ENCODE measurements at regions not wholly inside any gene's neighbourhood (a gene's known extent, or its start where the extent isn't known, plus 50 kb on each side); places are given as distances from the start of the nearest gene placed in this dataset.

GRCh38 chr4:45939056-45939455 is 184.8 kb downstream of the GABRG1 start:
- DNase-seq (ENCODE audit: low spot score): no peak
- no peak for ATAC-seq (ENCODE audit: low FRiP score)
- TF ChIP-seq, protein P1, sequence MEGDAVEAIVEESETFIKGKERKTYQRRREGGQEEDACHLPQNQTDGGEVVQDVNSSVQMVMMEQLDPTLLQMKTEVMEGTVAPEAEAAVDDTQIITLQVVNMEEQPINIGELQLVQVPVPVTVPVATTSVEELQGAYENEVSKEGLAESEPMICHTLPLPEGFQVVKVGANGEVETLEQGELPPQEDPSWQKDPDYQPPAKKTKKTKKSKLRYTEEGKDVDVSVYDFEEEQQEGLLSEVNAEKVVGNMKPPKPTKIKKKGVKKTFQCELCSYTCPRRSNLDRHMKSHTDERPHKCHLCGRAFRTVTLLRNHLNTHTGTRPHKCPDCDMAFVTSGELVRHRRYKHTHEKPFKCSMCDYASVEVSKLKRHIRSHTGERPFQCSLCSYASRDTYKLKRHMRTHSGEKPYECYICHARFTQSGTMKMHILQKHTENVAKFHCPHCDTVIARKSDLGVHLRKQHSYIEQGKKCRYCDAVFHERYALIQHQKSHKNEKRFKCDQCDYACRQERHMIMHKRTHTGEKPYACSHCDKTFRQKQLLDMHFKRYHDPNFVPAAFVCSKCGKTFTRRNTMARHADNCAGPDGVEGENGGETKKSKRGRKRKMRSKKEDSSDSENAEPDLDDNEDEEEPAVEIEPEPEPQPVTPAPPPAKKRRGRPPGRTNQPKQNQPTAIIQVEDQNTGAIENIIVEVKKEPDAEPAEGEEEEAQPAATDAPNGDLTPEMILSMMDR (IDR thresholded peaks at IDR 0.05): no peak

- TF ChIP-seq, protein P1 (IDR thresholded peaks at IDR 0.05): no peak
- DNase-seq (ENCODE audit: low spot score): no peak
- ATAC-seq (ENCODE audit: low FRiP score): no peak
These were observed 192.7 kb downstream of the GABRG1 start for GRCh38 chr4:45931154-45931553.

DNA sequence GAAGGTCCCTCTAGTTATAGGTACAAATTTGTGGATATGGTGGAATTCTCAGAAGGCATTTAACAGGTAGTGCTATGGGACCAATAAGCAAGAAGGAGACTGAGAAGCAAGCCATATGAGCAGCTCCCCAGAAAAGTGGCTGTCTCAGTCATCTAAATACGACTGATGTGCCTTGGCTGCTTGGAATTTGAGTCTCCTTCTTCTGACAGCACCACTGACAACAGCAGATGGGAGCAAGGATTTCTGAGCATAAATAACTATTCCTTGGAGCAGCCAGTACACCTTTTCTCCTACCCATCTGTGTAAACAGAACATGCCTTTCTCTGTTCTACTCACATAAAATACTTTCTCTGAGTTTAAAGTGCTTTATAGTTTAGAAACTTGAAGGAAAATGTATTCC is 196.2 kb downstream of the GABRG1 start:
- TF ChIP-seq, protein P1 (IDR thresholded peaks at IDR 0.05): no peak
- no peak for ATAC-seq (ENCODE audit: low FRiP score)
- DNase-seq (ENCODE audit: low spot score): no peak

- TF ChIP-seq, protein P1 (IDR thresholded peaks at IDR 0.05): no peak
- ATAC-seq (ENCODE audit: low FRiP score): no peak
- DNase-seq (ENCODE audit: low spot score): no peak
These were observed 198.0 kb downstream of the GABRG1 start for GRCh38 chr4:45925809-45926208.

- no peak for DNase-seq (ENCODE audit: low spot score)
- TF ChIP-seq, protein P1 (IDR thresholded peaks at IDR 0.05): no peak
- ATAC-seq (ENCODE audit: low FRiP score): no peak
These were observed 203.0 kb downstream of the GABRG1 start for GRCh38 chr4:45920861-45921260.

- no peak for ATAC-seq (ENCODE audit: low FRiP score)
- TF ChIP-seq, protein P1 (IDR thresholded peaks at IDR 0.05): no peak
- DNase-seq (ENCODE audit: low spot score): no peak
These were observed 213.3 kb downstream of the GABRG1 start for GRCh38 chr4:45910511-45910910.

DNA sequence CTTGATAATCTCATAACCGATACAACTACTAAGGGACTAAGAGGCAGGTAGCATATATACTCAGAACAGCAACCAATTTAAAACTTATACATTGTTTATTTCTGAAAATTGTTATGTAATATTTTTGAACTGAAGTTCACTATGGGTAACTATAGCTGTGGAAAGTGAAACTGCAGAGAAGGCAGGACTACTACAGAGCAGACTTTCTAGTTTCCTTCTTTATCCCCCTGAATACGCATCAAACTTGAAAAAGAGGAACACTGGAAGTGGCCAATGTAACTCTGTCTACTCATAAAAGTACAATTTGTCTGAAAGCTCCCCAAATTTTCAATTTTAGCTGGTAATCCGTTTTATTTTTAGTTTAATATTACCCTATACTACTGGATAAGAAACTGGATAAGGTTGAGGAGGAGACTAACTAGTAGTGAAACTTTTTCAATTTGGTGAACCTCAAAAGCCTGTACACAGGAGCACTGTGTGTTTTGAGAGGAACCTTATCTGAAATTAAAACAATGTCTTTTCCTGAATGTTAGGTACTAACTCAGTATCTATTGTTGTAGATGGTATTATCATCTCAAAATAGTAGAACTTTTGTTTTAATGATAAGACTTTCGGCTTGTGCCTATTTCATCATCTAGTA is 225.8 kb downstream of the GABRG1 start:
- DNase-seq (ENCODE audit: low spot score) (no peak), ATAC-seq (ENCODE audit: low FRiP score) (no peak)
- TF ChIP-seq, protein P1 (IDR thresholded peaks at IDR 0.05): no peak
